Epidermal melanocyte (primary cell): ENCODE measurements at regions not wholly inside any gene's neighbourhood (a gene's known extent, or its start where the extent isn't known, plus 50 kb on each side); places are given as distances from the start of the nearest gene placed in this dataset.

Experiments
- DNase-seq: peaks from one replicate; pipeline ENCODE4 v3.0.0; 2011; ENCODE audit warnings: low spot score; ENCODE audit not compliant: insufficient read length

GRCh38 chr4:38548256-38548655, 115.7 kb upstream of the KLF3 start:
- DNase-seq, result no peak

- no peak for DNase-seq
Observed at GRCh38 chr4:38559374-38559773, 104.6 kb upstream of the KLF3 start.

DNA sequence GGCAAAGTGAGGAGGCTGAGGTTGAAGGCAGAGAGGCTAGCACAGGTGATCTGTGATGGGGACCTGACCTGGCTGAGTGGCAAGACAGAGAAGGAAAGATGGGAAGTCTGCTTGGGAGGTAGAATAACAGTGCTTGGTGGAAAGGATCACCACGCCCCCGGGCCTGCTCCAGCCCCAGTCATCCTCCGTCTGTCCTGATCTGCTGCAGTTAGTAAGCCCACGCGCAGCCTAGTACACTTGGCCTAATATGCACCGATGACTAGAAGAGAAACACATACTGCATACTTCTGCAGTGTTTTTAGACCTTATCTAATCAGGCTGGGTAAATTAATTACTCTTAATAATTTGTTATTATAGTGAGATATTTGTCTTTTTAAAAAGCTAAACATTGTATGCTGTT, 103.7 kb upstream of the KLF3 start:
- no peak for DNase-seq

DNA sequence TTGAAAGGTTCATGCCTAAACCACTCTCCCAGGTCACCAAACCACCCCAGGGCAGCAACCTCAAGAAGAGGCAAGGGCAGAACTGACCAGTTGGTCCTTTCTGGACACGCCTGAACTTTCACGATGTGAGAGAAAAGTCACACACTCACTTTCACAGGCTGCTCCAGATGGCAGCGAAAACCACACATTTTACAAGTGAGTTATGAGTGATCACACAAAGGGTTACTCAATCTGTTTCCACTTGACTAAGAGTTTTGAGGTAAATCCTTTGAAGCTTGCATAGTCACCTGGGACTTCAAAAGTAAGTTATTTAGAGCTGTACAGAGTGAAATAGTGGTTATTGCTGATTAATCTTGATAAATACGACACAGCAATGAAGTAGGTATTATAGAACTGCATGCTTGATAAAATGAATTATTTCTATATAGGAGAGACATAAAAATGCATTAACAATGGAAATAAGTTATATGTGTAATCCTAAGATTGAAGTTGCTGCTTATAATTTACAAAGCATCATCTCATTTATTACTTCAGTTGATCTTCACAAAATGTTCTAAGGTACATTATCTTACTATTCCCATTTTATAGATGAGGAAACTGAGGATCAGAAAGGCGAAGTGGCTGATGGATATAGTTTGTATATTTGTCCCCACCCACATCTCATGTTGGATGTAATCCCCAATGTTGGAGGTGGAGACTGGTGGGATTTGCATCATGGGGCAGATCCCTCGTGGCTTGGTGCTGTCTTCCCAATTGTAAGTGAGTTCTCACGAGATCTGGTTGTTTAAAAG, 103.0 kb upstream of the KLF3 start:
- DNase-seq, result no peak

- DNase-seq, result no peak
Observed at GRCh38 chr4:38562751-38563198, 101.2 kb upstream of the KLF3 start.

- DNase-seq, result no peak
Observed at GRCh38 chr4:38563707-38564495, 100.1 kb upstream of the KLF3 start.

DNA sequence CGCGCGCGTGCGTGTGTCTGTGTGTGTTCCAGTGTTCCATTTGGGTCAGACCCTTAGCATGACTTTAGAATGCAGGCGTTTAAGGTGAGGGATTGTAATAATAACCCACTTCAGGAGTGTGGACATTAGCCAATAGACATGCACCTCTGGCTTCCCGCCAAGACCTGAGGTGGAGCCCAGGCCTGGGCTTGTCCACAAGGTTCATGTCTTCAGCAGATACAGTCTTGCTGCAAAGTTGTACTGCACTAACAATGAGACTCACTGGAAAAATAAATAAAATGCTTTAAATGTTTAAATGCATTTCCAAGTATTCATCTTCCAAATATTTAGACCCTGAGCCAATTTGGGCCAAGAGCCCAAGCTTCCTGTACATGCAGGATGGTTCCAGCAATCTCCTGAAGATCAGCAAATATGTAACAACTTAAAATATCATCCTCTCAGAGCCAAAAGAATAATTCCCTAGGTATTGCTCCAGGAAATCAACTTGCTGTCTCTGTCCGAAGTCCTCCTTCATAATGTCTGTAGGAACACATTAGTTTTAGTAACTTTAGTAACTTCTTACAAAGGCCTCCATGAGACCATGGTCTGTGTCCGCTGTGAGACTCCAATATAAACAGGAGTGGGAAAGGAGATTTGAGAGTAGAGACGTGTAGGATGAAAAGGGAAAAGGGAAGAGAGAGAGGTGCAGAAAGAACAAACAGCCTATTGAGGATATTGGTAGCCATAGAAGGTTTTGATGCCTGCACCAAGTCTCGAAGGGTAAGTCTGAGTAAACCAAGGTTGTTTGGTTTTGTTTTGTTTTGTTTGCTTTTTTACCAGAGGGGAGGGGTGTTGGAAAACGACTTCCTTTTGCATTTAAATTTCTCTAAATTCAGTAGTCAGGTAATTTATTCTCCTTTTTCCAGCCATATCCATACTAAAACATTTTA, 98.5 kb upstream of the KLF3 start:
- DNase-seq, result no peak

DNA sequence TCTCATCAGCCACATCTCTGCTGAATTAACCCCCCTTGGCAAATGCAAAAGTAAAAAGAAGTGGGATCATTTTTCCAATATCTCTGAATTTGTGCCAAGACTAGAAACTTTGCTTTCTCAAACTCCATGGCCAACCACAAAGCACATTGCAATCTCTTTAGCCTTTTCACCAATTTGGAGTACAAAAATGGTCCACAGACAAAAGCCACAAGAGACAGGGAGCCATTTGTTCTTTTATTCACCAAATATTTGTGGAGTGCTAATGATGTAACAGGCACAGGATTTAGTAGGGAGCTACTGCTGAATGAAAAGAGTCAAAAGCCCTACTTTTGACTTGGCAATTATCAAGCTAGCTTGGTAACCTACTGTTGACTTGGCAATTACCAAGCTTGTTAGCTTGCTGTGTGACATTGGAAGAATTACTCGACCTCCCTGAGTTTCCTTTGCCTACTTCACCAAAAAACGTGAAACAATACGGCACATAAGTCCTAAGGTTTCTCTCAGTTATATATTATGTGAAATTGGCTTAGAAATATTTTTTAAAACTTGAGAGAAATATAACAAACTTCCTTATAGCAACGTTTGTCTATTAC, 97.1 kb upstream of the KLF3 start:
- no peak for DNase-seq

DNA sequence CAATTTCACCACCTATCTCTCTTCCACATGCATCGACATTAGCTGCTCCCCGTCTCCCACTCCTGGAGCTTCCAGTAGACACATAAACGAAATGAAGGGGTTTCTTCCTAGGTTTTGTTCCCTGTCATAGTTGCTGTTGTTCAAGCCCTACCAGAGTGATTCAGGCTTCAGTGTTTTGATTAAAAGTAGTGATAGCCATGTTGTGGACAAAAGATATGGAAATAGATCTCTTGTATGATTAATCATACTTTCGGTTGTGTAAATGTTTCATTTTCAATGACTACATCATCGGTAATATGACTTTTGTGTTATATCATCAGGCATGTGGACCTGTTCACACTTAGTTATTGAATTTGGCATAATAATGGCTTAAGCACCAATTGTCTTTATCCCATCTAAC, 96.5 kb upstream of the KLF3 start:
- DNase-seq, result no peak

DNA sequence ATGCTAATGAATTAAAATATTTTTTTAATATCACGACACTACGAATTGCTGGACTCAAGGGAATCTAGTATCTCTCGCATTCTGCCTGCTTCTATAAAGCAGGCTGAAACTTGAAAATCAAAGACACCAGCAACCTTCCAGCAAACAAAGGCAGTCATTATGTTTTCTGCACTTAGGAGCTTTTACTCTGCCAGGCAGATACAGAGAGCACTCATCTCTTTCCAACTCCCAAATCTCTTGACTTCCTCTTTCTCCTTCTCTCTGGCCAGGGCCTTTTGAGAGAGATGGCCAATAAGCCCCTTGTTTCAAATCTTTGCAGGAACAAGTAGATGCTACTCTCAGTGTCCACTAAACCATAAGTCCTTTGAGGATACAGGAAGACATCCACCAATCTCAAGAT, 95.2 kb upstream of the KLF3 start:
- peak; percentile 42 for DNase-seq

DNA sequence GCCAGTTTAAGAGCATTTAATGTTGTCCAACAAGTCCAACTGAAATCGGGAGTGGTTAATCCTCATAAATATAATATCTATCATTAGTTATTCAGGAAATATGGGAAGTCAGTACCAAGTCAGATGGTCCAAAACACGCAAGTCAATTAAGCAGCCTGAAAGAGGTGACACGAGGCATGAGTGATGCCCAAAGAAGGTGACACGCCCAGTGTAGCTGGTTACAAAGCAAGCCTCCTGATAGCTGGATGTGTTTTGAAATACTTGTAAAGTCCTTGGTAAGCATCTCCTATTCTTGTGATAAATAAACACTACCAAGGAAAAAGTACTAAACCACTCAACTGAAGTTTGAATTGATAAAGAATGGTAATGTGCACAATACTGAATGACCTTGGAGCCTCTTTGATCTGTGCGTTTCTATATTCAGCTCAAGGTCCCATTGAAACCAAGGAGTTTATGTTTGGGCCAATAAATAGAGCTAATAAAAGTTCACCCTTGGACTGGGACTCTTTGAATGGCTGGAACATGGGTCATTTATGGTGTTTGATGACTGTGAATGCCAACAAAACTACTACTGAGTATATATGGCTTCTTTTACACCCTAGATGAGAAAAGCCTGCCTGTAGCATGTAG, 93.2 kb upstream of the KLF3 start:
- no peak for DNase-seq

DNA sequence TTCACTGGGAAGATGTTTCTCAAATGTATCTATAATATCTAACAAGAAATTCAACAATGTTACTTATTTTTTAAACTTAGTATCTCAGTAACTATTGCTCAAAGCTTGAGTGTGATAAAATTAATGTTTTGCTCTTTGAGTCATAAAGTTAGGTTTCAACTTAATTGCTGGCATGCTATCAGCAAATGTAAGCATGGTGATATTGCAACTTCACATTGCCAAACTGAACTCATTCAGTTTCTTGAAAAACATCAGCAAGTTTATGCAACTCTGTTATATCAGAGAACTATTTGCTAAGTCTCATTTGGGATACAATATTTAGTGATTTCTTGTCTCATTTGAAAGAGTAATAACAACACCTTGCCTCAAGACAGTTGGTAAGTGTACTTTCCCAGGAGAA, 91.2 kb upstream of the KLF3 start:
- no peak for DNase-seq

GRCh38 chr4:38574559-38575333, 89.3 kb upstream of the KLF3 start:
- DNase-seq, result no peak

DNA sequence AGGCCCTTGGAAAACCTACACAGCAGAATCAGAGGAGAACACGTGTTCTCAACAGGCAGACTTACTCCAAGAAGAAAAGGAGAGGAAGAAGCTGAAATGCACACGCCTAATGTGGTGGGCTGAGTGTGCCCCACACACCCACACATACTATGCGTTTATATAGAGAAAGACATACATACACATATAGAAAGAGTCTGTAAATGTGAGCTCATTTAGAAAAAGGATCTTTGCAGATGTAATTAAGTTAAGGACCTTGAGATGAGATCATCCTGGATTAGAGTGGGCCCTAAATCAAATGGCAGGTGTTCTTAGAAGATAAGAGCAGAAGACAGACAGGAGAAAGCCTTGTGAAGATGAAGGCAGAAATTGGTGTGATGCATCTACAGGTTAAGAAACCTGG, 87.2 kb upstream of the KLF3 start:
- no peak for DNase-seq

GRCh38 chr4:38577462-38577861, 86.5 kb upstream of the KLF3 start:
- no peak for DNase-seq

- DNase-seq, result no peak
Observed at GRCh38 chr4:38581426-38582106, 82.4 kb upstream of the KLF3 start.

- DNase-seq, result no peak
Observed at GRCh38 chr4:38582445-38582844, 81.6 kb upstream of the KLF3 start.

DNA sequence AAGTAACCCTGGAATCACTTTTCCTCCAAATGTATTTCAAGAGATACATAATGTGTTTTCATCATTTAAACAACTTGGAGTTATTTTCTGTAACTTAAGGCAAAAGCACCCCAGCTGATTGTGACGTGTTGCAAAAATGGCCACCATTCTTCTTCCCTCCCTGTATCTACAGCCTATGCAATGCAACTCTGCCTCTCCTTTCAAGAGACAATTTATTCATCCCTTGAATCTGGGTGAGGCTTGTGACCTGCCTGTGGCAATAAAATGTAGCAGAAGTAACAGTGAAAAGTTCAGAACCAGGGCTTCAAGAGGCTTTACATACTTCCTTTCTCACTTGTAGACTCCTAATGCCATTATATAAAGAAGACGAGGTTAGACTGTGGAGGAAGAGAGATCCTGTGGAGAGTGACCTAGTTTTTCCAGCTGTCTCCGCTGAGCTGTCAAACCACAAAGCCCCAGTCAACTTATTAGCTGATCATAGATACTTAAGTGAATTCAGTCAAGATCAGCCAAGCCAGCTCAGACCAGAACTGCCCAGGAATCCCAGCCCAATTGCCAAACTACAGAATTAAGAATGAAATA, 81.0 kb upstream of the KLF3 start:
- no peak for DNase-seq

- DNase-seq, result no peak
Observed at GRCh38 chr4:38585871-38586270, 78.1 kb upstream of the KLF3 start.
